Upper lobe of right lung (tissue), 1 donor: ENCODE measurements at regions not wholly inside any gene's neighbourhood (a gene's known extent, or its start where the extent isn't known, plus 50 kb on each side); places are given as distances from the start of the nearest gene placed in this dataset.

Source experiments
- ATAC-seq: fragments of 200-7000 bp; cut with Tn5 transposase; one replicate; pipeline ENCODE4 v1.9.1; 2020; ENCODE audit warnings: mild to moderate bottlenecking, moderate library complexity
- DNase-seq: peaks from one replicate; pipeline ENCODE4 v3.0.0-alpha.2; 2020
- H3K27ac ChIP-seq: fragments of 200-600 bp; one replicate; pipeline ENCODE4 v1.8.0; 2022
- H3K27me3 ChIP-seq: fragments of 200-600 bp; one replicate; pipeline ENCODE4 v1.8.0; 2022; ENCODE audit warnings: mild to moderate bottlenecking
- H3K36me3 ChIP-seq: fragments of 200-600 bp; one replicate; pipeline ENCODE4 v1.8.0; 2022
- H3K4me1 ChIP-seq: fragments of 200-600 bp; one replicate; pipeline ENCODE4 v1.8.0; 2022
- H3K4me3 ChIP-seq: fragments of 200-600 bp; one replicate; pipeline ENCODE4 v1.8.0; 2022; ENCODE audit warnings: mild to moderate bottlenecking
- H3K9me3 ChIP-seq: fragments of 200-600 bp; one replicate; pipeline ENCODE4 v1.8.0; 2022
- intact Hi-C: fragments of 100-400 bp; cut with DNase I; formaldehyde crosslinking; loops from one replicate; pipeline ENCODE4 v1.11.0; 2022
- TF ChIP-seq, protein P1 (sequence below): fragments of 200-600 bp; IDR thresholded peaks from one replicate; pipeline ENCODE4 v1.8.0; 2022; ENCODE audit warnings: antibody characterized with exemption
- donor health status: DM: no; HTN: yes; CAD: no; lungs with severe emphysema.

DNA sequence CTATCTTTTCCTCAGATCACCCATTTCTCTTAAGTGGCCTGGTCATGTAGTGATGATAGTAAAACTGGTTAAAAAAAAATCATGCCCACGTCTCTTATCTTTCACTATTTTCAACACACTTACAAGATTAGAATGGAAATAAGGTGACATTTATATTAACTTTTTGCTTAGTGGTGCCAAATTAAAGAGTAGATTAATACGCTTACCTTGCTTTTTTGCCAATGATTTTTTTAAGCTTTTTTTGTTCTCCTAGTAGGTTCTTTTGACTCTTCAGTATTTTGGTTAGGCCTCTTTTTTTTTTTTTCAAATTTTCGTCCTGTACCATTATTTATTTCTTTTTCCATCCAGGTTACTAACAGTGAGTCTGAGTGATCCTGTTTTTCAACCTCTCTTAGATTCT lies 147.9 kb downstream of the PTCSC3 start:
- Histone ChIP-seq H3K27ac (no peak overlapping the region), H3K27me3 (no peaks in the 10 kb centered on the region), H3K4me1 (no peaks in the 10 kb centered on the region), H3K9me3 (no peaks in the 10 kb centered on the region), H3K36me3 (no peaks in the 10 kb centered on the region), H3K4me3 (no peak overlapping the region)
- TF ChIP-seq, protein P1, sequence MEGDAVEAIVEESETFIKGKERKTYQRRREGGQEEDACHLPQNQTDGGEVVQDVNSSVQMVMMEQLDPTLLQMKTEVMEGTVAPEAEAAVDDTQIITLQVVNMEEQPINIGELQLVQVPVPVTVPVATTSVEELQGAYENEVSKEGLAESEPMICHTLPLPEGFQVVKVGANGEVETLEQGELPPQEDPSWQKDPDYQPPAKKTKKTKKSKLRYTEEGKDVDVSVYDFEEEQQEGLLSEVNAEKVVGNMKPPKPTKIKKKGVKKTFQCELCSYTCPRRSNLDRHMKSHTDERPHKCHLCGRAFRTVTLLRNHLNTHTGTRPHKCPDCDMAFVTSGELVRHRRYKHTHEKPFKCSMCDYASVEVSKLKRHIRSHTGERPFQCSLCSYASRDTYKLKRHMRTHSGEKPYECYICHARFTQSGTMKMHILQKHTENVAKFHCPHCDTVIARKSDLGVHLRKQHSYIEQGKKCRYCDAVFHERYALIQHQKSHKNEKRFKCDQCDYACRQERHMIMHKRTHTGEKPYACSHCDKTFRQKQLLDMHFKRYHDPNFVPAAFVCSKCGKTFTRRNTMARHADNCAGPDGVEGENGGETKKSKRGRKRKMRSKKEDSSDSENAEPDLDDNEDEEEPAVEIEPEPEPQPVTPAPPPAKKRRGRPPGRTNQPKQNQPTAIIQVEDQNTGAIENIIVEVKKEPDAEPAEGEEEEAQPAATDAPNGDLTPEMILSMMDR, result no peak
- intact Hi-C loops, result no loop called here
- no peak for DNase-seq
- no peak for ATAC-seq

- intact Hi-C loops, result no loop called here
- no peaks in the 10 kb centered on the region for H3K4me1 ChIP-seq
- H3K36me3 ChIP-seq, result no peaks in the 10 kb centered on the region
- ATAC-seq (no peak), DNase-seq (no peak)
- TF ChIP-seq, protein P1, result no peak
- H3K27ac ChIP-seq, result no peak overlapping the region
- no peak overlapping the region for H3K4me3 ChIP-seq
- H3K9me3 ChIP-seq, result no peaks in the 10 kb centered on the region
- no peaks in the 10 kb centered on the region for H3K27me3 ChIP-seq
These were observed 148.3 kb downstream of the PTCSC3 start for GRCh38 chr14:36028218-36028617.

DNA sequence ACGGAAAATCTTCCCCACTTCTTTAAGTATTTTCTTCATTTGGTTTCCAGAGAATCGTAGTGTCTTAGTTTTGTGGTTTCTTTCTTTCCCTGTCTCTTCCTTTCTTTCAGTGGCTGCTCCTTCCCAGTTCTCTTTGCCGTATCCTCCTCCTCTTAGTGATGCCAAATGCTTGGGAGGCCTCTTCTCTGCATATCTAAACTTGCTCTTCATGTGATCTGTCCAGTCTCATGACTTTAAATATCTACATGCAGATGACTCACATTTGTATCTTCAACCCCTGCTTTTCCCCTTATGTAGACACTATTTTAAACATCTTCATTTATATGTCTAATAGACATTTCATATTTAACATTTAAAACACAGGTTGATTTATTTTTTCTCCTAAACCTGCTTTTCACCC lies 149.2 kb downstream of the PTCSC3 start:
- TF ChIP-seq, protein P1, result no peak
- Histone ChIP-seq H3K9me3 (no peaks in the 10 kb centered on the region), H3K27ac (no peak overlapping the region), H3K4me3 (no peak overlapping the region), H3K27me3 (no peaks in the 10 kb centered on the region), H3K4me1 (no peaks in the 10 kb centered on the region), H3K36me3 (no peaks in the 10 kb centered on the region)
- intact Hi-C loops, result no loop called here
- ATAC-seq (no peak), DNase-seq (no peak)

DNA sequence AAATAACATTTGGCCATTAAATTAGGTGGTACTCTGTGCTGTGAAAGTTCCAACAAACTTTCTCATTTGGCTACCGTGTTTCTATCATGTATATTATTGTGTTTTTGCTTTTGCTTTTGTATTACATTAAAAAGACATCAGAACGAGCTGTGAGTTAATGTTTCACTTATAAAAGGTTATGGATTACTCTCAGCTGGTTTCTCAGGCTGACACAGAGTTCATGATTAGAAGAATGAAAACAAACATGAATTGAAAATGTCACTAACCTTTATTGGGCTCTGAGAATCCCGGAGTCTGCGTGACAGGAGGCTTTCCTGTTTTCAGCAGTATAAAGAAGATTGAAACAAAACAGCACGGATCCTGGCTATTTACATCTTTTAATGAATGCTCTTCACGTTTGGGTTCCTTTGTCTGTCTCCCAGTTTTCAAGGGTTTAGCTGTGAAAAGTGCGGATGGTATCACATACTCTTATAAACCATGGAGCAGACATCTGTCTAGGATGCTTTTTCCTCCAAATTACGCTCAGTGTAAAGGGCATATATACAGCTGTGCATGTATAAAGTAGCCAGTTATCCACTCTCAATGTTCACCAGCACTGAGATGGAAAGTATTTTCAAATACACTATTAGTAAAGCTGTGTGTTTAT lies 153.6 kb downstream of the PTCSC3 start:
- Histone ChIP-seq H3K36me3 (no peaks in the 10 kb centered on the region), H3K4me3 (no peak overlapping the region), H3K4me1 (no peaks in the 10 kb centered on the region), H3K27me3 (no peaks in the 10 kb centered on the region), H3K27ac (no peak overlapping the region), H3K9me3 (no peaks in the 10 kb centered on the region)
- TF ChIP-seq, protein P1, result no peak
- intact Hi-C loops, result no loop called here
- ATAC-seq (no peak), DNase-seq (no peak)

DNA sequence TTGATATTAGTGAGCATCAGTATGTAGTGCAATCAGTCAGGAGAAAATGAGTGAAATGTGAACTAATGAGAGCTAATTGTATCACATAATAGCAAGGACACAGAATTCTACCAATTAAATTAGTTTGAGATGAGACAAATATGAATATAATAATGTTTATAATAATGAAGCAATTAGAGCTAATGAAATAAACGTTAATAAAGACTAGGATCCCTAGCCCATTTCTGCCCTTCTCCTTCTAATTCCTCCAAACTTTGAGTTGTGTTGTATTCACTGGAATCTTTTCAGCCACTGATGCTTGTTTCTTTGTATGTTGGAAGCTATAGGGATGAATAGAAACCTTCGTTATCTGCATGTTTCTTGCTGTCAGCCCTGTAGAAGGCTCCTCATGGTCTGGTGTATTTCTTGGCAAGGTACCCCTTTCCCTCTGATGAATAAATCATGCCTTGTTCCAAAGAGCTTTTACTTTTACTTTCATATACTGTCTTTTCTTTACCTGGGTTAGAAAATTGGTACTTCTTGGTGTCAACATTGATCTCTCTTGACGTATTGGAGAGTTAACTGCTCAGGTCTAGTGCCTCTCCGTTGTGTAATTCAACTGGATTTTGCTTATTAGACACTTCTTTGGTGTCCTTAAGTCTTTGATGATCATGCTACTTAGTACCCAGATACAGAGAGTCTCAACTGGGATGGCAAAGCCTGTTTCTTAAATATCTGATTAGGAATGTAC lies 154.8 kb downstream of the PTCSC3 start:
- ATAC-seq (no peak), DNase-seq (no peak)
- no peak overlapping the region for H3K27ac ChIP-seq
- no peaks in the 10 kb centered on the region for H3K9me3 ChIP-seq
- no peaks in the 10 kb centered on the region for H3K36me3 ChIP-seq
- TF ChIP-seq, protein P1, result no peak
- intact Hi-C loops, result no loop called here
- no peaks in the 10 kb centered on the region for H3K27me3 ChIP-seq
- H3K4me1 ChIP-seq, result no peaks in the 10 kb centered on the region
- no peak overlapping the region for H3K4me3 ChIP-seq
